ENCODE measurements at regions not wholly inside any gene's neighbourhood (a gene's known extent, or its start where the extent isn't known, plus 50 kb on each side); places are given as distances from the start of the nearest gene placed in this dataset.

DNA sequence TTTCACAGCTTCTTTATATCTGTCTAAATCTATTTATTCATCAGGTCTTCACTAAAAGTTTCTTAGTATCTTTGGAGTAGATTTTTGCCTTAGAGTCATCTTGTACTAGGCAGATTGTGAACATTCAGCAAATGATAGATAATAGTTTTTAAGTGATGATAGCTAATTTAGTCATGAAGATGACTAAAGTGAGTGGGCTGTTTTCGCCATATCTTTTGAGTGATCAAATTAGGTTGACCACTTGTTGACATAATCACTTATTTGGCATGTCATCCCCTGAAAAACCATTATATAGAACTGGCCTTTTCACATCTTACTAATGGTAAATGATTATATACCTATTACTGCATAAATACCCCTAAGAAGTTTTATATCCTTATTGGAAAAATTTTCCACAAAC lies 999.2 kb downstream of the PCDH17 start:
- H3K9me2 ChIP-seq (replicated peaks; ENCODE audit: insufficient read depth, low read length) = no peaks in the 10 kb centered on the region
- H3K9me3 ChIP-seq (replicated peaks; ENCODE audit: insufficient read depth, low read length) = no peaks in the 10 kb centered on the region
- H3K27me3 ChIP-seq (replicated peaks; ENCODE audit: insufficient read depth, low read length) = no peaks in the 10 kb centered on the region
- no peak overlapping the region for H3K9ac ChIP-seq (ENCODE audit: low read length)
- no peak overlapping the region for H3K4me3 ChIP-seq (ENCODE audit: low read length)
- no peaks in the 10 kb centered on the region for H3K4me1 ChIP-seq (ENCODE audit: low read length)
- H3K4me2 ChIP-seq (ENCODE audit: low read depth, low read length) = no peak overlapping the region
- H2AFZ ChIP-seq (ENCODE audit: low read length) = no peak overlapping the region
- no peaks in the 10 kb centered on the region for H3K36me3 ChIP-seq (replicated peaks; ENCODE audit: insufficient read depth, low read length)
- no peak overlapping the region for H3K27ac ChIP-seq (ENCODE audit: low read length)
- no peak for DNase-seq
- no peaks in the 10 kb centered on the region for H3F3A ChIP-seq (ENCODE audit: insufficient read depth, low read length)
- no peaks in the 10 kb centered on the region for H3K79me2 ChIP-seq (ENCODE audit: low read length)
- H4K20me1 ChIP-seq (ENCODE audit: insufficient read depth, low read length) = no peaks in the 10 kb centered on the region
- TF ChIP-seq, protein P1, sequence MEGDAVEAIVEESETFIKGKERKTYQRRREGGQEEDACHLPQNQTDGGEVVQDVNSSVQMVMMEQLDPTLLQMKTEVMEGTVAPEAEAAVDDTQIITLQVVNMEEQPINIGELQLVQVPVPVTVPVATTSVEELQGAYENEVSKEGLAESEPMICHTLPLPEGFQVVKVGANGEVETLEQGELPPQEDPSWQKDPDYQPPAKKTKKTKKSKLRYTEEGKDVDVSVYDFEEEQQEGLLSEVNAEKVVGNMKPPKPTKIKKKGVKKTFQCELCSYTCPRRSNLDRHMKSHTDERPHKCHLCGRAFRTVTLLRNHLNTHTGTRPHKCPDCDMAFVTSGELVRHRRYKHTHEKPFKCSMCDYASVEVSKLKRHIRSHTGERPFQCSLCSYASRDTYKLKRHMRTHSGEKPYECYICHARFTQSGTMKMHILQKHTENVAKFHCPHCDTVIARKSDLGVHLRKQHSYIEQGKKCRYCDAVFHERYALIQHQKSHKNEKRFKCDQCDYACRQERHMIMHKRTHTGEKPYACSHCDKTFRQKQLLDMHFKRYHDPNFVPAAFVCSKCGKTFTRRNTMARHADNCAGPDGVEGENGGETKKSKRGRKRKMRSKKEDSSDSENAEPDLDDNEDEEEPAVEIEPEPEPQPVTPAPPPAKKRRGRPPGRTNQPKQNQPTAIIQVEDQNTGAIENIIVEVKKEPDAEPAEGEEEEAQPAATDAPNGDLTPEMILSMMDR (IDR thresholded peaks at IDR 0.05; ENCODE audit: low read length) = no peak
- TF ChIP-seq EZH2phosphoT487 (IDR thresholded peaks at IDR 0.05; ENCODE audit: low read length) = no peak
- TF ChIP-seq EZH2 (optimal IDR thresholded peaks at IDR 0.05; ENCODE audit: low read depth, low read length) = no peak

DNA sequence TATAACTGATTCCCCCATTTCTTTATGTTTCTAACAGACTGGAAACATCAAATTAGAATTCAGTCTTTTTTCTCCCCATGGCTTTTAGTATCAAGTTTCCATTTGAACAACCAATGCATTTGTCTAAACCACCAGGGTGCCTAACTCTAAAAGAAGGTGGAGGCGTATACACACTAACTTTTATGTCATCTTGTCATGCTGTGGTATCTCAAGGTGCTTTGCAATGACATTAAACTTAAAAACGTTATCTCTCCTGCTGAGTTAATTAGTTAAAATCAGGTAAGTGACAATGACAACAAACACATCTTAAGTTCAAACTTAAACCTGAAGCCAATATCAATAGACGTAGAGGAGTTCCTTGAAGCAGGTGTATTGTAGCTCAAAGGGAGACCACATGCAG lies 1001.7 kb downstream of the PCDH17 start:
- Histone ChIP-seq H3K36me3 (replicated peaks; ENCODE audit: insufficient read depth, low read length) (no peaks in the 10 kb centered on the region), H3K9ac (ENCODE audit: low read length) (no peak overlapping the region), H3K4me1 (ENCODE audit: low read length) (no peaks in the 10 kb centered on the region), H3K9me3 (replicated peaks; ENCODE audit: insufficient read depth, low read length) (no peaks in the 10 kb centered on the region), H3K79me2 (ENCODE audit: low read length) (no peaks in the 10 kb centered on the region), H3K4me3 (ENCODE audit: low read length) (no peak overlapping the region), H3F3A (ENCODE audit: insufficient read depth, low read length) (no peaks in the 10 kb centered on the region), H4K20me1 (ENCODE audit: insufficient read depth, low read length) (no peaks in the 10 kb centered on the region), H3K27ac (ENCODE audit: low read length) (no peak overlapping the region), H3K4me2 (ENCODE audit: low read depth, low read length) (no peak overlapping the region), H2AFZ (ENCODE audit: low read length) (no peak overlapping the region), H3K27me3 (replicated peaks; ENCODE audit: insufficient read depth, low read length) (no peaks in the 10 kb centered on the region), H3K9me2 (replicated peaks; ENCODE audit: insufficient read depth, low read length) (no peaks in the 10 kb centered on the region)
- no peak for DNase-seq
- TF ChIP-seq EZH2 (optimal IDR thresholded peaks at IDR 0.05; ENCODE audit: low read depth, low read length) (no peak), EZH2phosphoT487 (IDR thresholded peaks at IDR 0.05; ENCODE audit: low read length) (no peak)
- TF ChIP-seq, protein P1 (IDR thresholded peaks at IDR 0.05; ENCODE audit: low read length) = no peak

DNA sequence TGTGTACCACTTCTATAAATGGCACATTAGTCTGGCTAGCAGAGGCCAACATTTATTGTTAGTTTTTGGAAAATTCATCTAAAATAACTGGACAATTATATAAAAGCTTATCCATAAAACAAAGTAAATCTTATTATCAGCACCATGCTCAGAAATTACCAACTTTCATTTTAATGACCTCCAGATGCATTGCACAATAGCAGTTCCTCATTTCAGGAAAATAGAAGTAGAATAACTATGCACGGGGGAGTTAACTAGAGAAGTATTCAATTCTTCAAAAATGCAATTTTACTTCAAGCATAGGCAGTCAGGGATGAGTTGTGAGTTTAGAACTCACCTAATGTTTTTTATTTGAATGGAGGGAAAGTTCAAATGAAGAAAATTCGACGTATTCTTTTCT lies 1023.5 kb downstream of the PCDH17 start:
- H3K4me2 ChIP-seq (ENCODE audit: low read depth, low read length) = no peak overlapping the region
- no peak overlapping the region for H3K27ac ChIP-seq (ENCODE audit: low read length)
- H3K27me3 ChIP-seq (replicated peaks; ENCODE audit: insufficient read depth, low read length) = no peaks in the 10 kb centered on the region
- H3K4me3 ChIP-seq (ENCODE audit: low read length) = no peak overlapping the region
- H4K20me1 ChIP-seq (ENCODE audit: insufficient read depth, low read length) = no peaks in the 10 kb centered on the region
- no peaks in the 10 kb centered on the region for H3K79me2 ChIP-seq (ENCODE audit: low read length)
- no peaks in the 10 kb centered on the region for H3K36me3 ChIP-seq (replicated peaks; ENCODE audit: insufficient read depth, low read length)
- H3K9me3 ChIP-seq (replicated peaks; ENCODE audit: insufficient read depth, low read length) = no peaks in the 10 kb centered on the region
- no peak for DNase-seq
- H3F3A ChIP-seq (ENCODE audit: insufficient read depth, low read length) = no peaks in the 10 kb centered on the region
- no peak overlapping the region for H3K9ac ChIP-seq (ENCODE audit: low read length)
- H3K9me2 ChIP-seq (replicated peaks; ENCODE audit: insufficient read depth, low read length) = no peaks in the 10 kb centered on the region
- TF ChIP-seq EZH2phosphoT487 (IDR thresholded peaks at IDR 0.05; ENCODE audit: low read length) = no peak
- TF ChIP-seq EZH2 (optimal IDR thresholded peaks at IDR 0.05; ENCODE audit: low read depth, low read length) = no peak
- TF ChIP-seq, protein P1 (IDR thresholded peaks at IDR 0.05; ENCODE audit: low read length) = no peak
- no peaks in the 10 kb centered on the region for H3K4me1 ChIP-seq (ENCODE audit: low read length)
- H2AFZ ChIP-seq (ENCODE audit: low read length) = no peak overlapping the region
